AG20443 (cell line): ENCODE measurements at regions not wholly inside any gene's neighbourhood (a gene's known extent, or its start where the extent isn't known, plus 50 kb on each side); places are given as distances from the start of the nearest gene placed in this dataset.
"Not testable (repeated sequence)": the region's sequence is repeated elsewhere in the genome, so short reads cannot be mapped to it uniquely, and the experiment has no call there.

Experiments used
- DNase-seq: peaks from one replicate; pipeline ENCODE4 v3.0.0; 2012; ENCODE audit warnings: low spot score, mixed read lengths

GRCh38 chr3:34056951-34057390 is 258.5 kb downstream of the PDCD6IP start:
- DNase-seq, result no peak

DNA sequence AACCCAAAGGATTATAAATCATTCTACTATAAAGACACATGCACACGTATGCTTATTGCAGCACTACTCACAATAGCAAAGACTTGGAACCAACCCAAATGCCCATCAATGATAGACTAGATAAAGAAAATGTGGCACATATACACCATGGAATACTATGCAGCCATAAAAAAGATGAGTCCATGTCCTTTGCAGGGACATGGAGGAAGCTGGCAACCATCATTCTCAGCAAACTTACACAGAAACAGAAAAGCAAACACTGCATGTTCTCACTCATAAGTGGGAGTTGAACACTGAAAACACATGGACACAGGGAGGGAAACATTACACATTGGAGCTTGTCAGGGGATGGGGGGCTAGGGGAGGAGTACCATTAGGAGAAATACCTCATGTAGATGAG is 262.6 kb downstream of the PDCD6IP start:
- not testable (repeated sequence) for DNase-seq

DNA sequence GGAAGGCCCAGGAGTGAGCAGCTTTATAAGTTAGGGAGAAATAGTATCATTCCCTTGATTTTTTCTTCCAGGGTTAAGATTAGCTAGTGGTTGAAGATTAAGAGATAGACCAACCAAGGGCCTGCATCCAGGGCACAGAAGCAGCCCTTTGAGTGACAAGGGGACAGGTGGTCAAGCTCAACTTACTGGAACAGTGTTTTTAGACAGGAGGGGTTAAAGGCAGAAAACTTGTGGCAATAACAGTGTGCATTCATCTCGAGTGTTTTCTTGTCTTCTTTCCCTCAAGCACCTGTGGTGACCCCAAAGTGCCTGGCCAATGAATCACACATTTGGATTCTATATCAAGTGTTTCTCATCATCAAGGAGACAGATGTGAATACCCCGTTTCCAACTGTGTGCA is 267.5 kb downstream of the PDCD6IP start:
- DNase-seq, result no peak

GRCh38 chr3:34066328-34066727 is 267.9 kb downstream of the PDCD6IP start:
- DNase-seq, result no peak

- DNase-seq, result no peak
Measured at GRCh38 chr3:34066999-34067398, 268.6 kb downstream of the PDCD6IP start.

DNA sequence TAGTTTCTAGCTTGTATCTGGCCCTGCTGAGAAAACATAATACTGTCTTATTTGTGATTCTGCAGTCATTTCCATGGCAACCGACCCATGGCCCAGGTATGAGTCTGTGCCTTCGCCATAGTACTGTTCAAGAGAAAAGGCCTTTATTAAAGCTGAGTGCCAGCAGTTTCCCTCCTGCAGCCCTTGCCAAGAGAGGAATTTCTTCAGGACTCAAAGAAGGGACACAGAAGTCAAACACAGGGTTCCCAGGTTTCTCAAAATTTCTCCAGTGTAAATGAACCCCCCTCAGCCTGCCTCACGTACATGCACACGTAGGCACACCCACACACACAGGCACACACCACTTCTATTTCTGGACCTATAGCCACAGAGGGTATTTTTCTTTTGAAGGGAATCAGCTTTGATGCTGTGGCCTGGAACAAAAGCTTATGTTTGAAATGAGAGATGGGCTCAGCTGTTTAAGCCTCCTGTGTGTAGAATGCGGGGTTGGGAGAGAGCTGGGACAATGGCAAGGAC is 269.2 kb downstream of the PDCD6IP start:
- no peak for DNase-seq

GRCh38 chr3:34068505-34068904 is 270.1 kb downstream of the PDCD6IP start:
- no peak for DNase-seq

DNA sequence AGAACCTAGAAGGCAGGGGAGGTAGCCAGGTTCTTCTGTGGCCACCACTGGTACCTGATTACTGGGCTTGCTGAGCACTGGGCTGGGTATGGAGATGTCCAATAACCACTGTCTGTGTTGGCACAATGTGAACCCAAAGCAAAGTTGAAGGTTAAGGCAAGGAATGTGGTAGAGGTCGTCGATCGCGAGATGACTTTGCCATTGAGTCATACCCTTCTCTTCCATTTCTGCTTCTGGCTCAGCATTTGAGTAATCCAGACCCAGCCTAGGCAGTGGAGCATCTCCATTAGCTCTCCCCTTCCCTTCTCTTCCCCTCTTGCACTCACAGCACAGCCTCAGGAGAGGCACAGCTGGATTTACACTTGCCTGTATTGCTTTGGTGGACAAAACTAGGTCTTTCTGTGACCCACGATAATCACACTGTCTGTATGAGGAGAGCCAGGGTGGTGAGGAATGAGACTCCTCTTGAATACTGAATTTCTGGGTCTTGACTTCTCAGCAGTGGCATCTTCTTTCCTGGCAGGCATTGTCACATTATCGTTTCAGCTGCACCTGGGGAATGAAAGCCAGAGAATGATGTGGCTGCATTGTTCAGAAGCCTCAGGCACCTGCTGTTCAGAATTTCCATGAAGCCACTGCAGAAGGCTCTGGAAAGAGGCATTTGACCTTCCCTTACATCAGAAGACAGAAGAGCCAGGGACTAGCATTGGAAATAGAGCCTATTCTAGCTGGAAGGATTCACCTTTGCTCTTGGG is 272.6 kb downstream of the PDCD6IP start:
- DNase-seq, result no peak

GRCh38 chr3:34072297-34072696 is 273.9 kb downstream of the PDCD6IP start:
- DNase-seq, result no peak

- no peak for DNase-seq
Measured at GRCh38 chr3:34073111-34073510, 274.7 kb downstream of the PDCD6IP start.

DNA sequence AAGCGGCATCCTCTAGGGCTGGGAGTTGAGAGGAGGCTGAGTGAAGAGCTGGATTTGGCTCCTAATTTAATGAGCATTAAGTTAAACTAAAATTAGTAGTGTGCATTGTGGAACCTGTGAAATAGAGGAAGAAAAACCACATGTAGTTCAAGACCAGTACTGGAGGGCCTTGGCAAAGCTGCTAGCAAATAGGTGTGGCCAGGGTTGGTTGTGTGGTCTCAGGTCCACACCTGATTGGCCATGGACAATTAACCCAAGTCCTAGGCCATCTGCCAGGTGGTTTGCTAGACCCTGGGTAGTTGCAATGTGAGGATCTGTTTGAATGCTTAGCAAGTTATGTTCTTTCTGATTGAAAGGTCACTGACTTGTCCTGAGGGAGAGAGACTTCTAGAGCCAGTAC is 275.5 kb downstream of the PDCD6IP start:
- no peak for DNase-seq

GRCh38 chr3:34075975-34076374 is 277.5 kb downstream of the PDCD6IP start:
- no peak for DNase-seq

DNA sequence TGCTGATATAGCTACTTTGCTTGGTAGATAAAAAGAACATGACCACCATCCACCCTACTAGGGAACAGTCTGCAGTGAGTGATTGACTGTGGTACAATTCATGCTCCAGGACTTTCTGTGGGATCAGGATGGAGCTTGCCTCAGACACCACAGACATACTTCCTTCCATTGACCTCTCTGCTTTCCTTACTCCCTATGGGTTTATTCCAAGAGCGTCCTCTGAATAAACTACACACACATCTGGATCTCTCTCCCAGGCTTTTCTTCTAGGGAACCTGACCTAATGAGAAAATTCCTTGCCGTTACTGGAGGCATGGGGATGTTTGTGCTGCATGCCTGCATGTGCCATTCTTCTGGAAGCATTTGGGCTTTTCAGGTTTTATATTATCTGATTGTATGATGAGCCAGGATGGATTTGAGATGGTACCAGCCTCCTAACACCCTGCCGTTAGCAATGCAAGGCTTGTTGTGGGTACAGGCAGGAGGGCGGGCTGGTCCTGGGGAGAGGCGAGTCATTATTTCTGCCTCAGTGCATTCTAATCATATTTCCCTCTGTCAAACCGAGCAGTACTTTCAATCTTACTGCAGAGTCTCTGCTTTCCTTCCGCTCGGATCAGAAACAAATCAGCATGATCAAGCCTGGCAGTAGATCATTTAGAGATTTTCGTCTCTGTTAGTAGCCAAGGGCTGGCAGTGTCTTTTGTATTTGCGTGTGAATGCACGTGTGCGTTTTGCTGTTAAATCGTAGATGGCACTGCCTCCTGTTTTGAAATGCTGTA is 279.2 kb downstream of the PDCD6IP start:
- DNase-seq, result no peak

GRCh38 chr3:34078418-34078817 is 280.0 kb downstream of the PDCD6IP start:
- DNase-seq, result no peak

DNA sequence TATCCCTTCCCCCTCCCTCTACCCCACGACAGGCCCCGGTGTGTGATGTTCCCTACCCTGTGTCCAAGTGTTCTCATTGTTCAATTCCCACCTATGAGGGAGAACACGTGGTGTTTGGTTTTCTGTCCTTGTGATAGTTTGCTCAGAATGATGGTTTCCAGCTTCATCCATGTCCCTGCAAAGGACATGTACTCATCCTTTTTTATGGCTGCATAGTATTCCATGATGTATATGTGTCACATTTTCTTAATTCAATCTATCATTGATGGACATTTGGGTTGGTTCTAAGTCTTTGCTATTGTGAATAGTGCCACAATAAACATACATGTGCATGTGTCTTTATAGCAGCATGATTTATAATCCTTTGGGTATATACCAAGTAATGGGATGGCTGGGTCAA is 281.4 kb downstream of the PDCD6IP start:
- DNase-seq, result not testable (repeated sequence)

DNA sequence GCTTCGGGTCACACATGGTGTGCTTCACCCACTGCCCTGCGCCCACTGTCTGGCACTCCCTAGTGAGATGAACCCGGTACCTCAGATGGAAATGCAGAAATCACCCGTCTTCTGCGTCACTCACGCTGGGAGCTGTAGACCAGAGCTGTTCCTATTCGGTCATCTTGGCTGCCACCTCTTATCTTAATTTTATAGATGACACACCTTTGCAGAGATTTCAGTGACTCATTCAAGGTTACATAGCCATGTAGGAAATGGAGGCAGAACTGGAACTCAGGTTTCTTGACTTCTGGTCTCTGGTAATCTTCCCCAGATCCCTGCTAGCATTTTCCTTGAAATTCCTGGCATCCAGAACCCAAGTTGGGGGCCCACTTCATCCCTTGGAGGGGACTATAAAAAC is 291.9 kb downstream of the PDCD6IP start:
- not testable (repeated sequence) for DNase-seq

GRCh38 chr3:34090876-34091275 is 292.4 kb downstream of the PDCD6IP start:
- DNase-seq, result no peak

DNA sequence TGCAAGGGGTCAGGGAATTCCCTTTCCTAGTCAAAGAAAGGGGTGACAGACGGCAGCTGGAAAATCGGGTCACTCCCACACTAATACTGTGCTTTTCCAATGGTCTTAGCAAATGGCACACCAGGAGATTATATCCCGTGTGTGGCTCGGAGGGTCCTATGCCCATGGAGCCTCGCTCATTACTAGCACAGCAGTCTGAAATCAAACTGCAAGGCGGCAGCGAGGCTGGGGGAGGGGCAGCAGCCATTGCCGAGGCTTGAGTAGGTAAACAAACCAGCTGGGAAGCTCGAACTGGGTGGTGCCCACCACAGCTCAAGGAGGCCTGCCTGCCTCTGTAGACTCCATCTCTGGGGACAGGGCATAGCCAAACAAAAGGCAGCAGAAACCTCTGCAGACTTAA is 295.9 kb downstream of the PDCD6IP start:
- DNase-seq, result not testable (repeated sequence)

- no peak for DNase-seq
Measured at GRCh38 chr3:34102288-34102687, 303.9 kb downstream of the PDCD6IP start.

DNA sequence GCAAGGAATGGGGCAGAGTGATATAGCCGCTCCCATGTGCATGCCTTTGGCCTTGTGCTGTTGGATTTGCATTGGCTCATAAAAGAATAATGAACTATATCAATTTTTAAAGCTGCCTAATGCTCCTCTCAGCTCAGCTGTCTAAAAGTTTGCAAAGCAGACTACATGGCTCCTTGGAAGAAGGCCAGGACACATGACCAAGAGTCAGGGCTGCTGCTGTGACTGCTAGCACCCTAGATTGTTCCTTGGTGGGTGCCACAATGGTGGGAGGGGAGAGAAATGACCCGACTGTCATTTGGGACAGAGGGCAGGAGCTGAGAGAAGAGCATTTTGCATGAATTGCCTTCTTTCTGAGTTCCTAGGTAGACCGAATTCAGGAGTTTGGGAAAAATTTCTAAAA is 307.9 kb downstream of the PDCD6IP start:
- DNase-seq, result no peak

- no peak for DNase-seq
Measured at GRCh38 chr3:34106879-34107278, 308.4 kb downstream of the PDCD6IP start.

DNA sequence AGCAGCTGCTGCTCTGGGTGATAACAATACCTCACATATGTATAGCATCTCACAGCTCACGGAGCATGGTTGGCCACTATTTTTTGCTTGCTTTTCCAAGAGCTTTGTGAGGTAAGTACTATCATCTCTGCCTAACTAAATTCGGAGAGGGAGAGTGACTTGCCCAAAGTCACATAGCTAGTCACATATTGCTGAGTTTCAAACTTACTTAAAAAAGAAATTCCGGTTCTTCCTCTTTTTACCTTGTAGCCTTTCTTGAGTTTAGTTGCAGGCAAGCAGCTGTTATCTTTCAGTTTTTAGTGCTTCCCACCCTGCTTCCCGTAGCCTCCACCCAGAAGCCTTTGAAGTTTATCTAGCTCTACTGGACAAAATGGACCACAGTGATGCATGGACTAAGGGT is 309.2 kb downstream of the PDCD6IP start:
- no peak for DNase-seq

DNA sequence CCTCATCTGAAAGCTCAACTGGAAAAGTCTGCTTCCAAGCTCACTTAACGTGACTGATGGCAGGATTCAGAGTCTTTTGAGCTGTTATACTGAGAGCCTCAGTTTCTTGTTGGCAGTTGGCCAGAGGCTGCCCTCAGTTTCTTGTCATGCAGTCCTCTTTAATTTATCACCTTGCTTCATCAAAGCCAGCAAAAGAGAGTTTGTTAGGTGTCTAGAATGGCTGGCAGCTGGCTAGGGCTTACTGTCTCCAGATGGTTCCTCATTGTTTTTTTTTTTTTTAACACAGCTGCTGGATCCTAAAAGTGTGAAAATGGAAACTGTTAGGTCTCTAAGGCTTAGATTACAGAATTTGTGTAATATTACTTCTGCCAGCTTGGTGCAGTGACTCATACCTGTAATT is 310.6 kb downstream of the PDCD6IP start:
- DNase-seq, result no peak
